Astrocyte (in vitro differentiated cells and primary cell): ENCODE measurements at regions not wholly inside any gene's neighbourhood (a gene's known extent, or its start where the extent isn't known, plus 50 kb on each side); places are given as distances from the start of the nearest gene placed in this dataset.

Experiments
- DNase-seq: peaks from one replicate; pipeline ENCODE4 v3.0.0-alpha.2; 2010; ENCODE audit warnings: low read depth
- FAIRE-seq: peaks from 2 replicates; lab custom pipeline; 2011; peaks lifted over from hg19 to GRCh38; lab: Jason Lieb, UNC
- H2AFZ ChIP-seq: 2 replicates; pipeline ENCODE4 v1.6.0; 2012; ENCODE audit warnings: low read depth, low read length, inconsistent platforms
- H3K27ac ChIP-seq: 2 replicates; pipeline ENCODE4 v1.5.1; 2011; ENCODE audit warnings: low read depth, low read length, inconsistent platforms
- H3K27me3 ChIP-seq: 2 replicates; pipeline ENCODE4 v1.6.0; 2011; ENCODE audit warnings: low read length, inconsistent platforms; ENCODE audit not compliant: insufficient read depth
- H3K36me3 ChIP-seq: 2 replicates; pipeline ENCODE4 v1.5.1; 2011; ENCODE audit warnings: low read length, inconsistent platforms; ENCODE audit not compliant: insufficient read depth
- H3K4me1 ChIP-seq: 2 replicates; pipeline ENCODE4 v1.5.1; 2011; ENCODE audit warnings: low read length, inconsistent platforms; ENCODE audit not compliant: insufficient read depth
- H3K4me2 ChIP-seq: 2 replicates; pipeline ENCODE4 v1.6.0; 2012; ENCODE audit warnings: low read length, inconsistent platforms
- H3K4me3 ChIP-seq: 2 replicates; pipeline ENCODE4 v1.5.1; 2011; ENCODE audit warnings: low read depth, mild to moderate bottlenecking, low read length, inconsistent platforms; ENCODE audit not compliant: insufficient read depth
- H3K79me2 ChIP-seq: 2 replicates; pipeline ENCODE4 v1.6.0; 2012; ENCODE audit warnings: mild to moderate bottlenecking, low read length, inconsistent platforms; ENCODE audit not compliant: insufficient read depth
- H3K9ac ChIP-seq: 2 replicates; pipeline ENCODE4 v1.6.0; 2012; ENCODE audit warnings: mild to moderate bottlenecking, low read length, inconsistent platforms
- H3K9me3 ChIP-seq: 2 replicates; pipeline ENCODE4 v1.5.1; 2012; ENCODE audit warnings: low read depth, mild to moderate bottlenecking, low read length, inconsistent platforms; ENCODE audit not compliant: insufficient read depth
- H4K20me1 ChIP-seq: 2 replicates; pipeline ENCODE4 v1.6.0; 2012; ENCODE audit warnings: low read length, inconsistent platforms; ENCODE audit not compliant: insufficient read depth
- H3K27ac Mint-ChIP-seq: one replicate; pipeline ENCODE4 v1.8.0; 2021; ENCODE audit warnings: mild to moderate bottlenecking, mixed read lengths; ENCODE audit not compliant: unreplicated experiment
- H3K27me3 Mint-ChIP-seq: one replicate; pipeline ENCODE4 v1.8.0; 2021; ENCODE audit warnings: low read depth, mixed read lengths; ENCODE audit not compliant: unreplicated experiment
- H3K36me3 Mint-ChIP-seq: one replicate; pipeline ENCODE4 v1.8.0; 2021; ENCODE audit warnings: low read depth, mixed read lengths; ENCODE audit not compliant: unreplicated experiment
- H3K4me1 Mint-ChIP-seq: one replicate; pipeline ENCODE4 v1.8.0; 2021; ENCODE audit warnings: low read depth, mixed read lengths; ENCODE audit not compliant: unreplicated experiment
- H3K4me3 Mint-ChIP-seq: one replicate; pipeline ENCODE4 v1.8.0; 2021; ENCODE audit warnings: mild to moderate bottlenecking, moderate library complexity, mixed read lengths; ENCODE audit not compliant: unreplicated experiment
- H3K9me3 Mint-ChIP-seq: one replicate; pipeline ENCODE4 v1.8.0; 2021; ENCODE audit warnings: mild to moderate bottlenecking, mixed read lengths; ENCODE audit not compliant: unreplicated experiment
- CTCF ChIP-seq: IDR thresholded peaks from 2 replicates; pipeline ENCODE4 v1.5.1; 2011; ENCODE audit warnings: low read depth, mild to moderate bottlenecking, inconsistent platforms, low read length, moderate library complexity; ENCODE audit not compliant: insufficient read depth
- EZH2 ChIP-seq: IDR thresholded peaks from 2 replicates; pipeline ENCODE4 v1.6.1; 2012; ENCODE audit warnings: mild to moderate bottlenecking, low read length, inconsistent platforms; ENCODE audit not compliant: insufficient read depth

DNA sequence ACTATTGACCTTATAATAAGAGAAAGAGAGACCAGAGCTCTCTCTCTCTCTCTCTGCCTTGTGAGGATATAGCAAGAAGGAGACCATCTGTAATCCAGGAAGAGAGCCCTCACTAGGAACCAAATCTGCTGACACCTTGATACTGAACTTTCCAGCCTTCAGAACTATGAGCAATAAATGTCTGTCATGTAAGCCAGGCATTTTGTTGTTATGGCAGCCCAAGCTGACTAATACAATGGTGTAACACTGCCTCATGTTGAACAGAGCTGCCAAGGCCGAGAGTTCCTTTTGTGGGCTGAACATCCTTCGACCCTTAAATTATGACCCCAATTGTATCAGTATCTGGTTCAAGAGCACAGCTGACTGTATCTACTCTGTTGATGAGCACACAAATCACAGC, 108.0 kb downstream of the LRRC30 start:
- peaks cover 11% of the 10 kb centered on the region for H3K27me3 Mint-ChIP-seq
- no peaks in the 10 kb centered on the region for H3K4me1 Mint-ChIP-seq
- Histone ChIP-seq H3K36me3 (no peaks in the 10 kb centered on the region), H3K27ac (no peak overlapping the region), H3K4me1 (no peaks in the 10 kb centered on the region), H3K79me2 (no peaks in the 10 kb centered on the region), H3K9ac (no peak overlapping the region), H3K27me3 (no peaks in the 10 kb centered on the region), H4K20me1 (no peaks in the 10 kb centered on the region), H3K9me3 (no peaks in the 10 kb centered on the region), H3K4me2 (no peak overlapping the region), H2AFZ (no peak overlapping the region), H3K4me3 (no peak overlapping the region)
- no peak for TF ChIP-seq EZH2
- TF ChIP-seq CTCF = no peak
- H3K4me3 Mint-ChIP-seq = no peak overlapping the region
- H3K27ac Mint-ChIP-seq = peak overlapping the region; percentile 66
- H3K36me3 Mint-ChIP-seq = no peaks in the 10 kb centered on the region
- FAIRE-seq = no peak
- DNase-seq = no peak
- no peaks in the 10 kb centered on the region for H3K9me3 Mint-ChIP-seq

DNA sequence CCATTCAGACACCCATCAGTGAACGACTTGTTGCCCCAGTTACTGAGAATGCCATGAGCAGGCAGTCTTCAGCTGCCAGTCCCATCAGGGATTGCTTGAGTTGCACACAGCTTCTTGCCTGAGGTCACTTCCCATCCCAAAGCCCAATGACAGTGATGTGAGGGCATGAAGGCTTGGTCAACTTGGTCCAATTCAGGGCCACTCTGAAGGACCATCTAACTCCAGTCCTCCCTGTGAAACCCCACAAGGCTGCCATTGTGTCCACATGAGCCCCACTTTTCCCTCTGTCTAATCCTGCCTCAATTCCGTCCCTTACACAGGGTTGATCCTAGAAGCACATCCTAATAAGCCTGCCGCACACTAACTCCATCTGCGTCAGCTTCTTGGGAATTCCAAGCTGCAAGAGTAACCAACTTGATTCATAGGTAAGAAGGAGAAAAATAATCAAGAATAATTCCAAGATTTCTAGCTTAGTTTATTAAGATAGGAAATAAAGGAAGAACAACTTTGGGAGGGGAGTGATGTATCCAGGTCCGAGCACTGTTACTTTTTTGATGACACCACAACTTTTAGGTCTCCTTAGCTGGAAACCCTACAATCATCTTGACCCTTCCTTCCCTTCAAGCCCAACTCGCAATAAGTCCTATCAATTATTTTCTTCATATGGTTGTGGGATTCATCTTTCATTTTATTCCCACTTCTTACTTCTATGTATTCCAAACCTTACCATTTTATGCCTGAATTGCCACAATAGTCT, 110.9 kb downstream of the LRRC30 start:
- FAIRE-seq = no peak
- no peaks in the 10 kb centered on the region for H3K9me3 ChIP-seq
- H3K27ac ChIP-seq = no peak overlapping the region
- H3K79me2 ChIP-seq = no peaks in the 10 kb centered on the region
- H3K9me3 Mint-ChIP-seq = no peaks in the 10 kb centered on the region
- H3K4me1 ChIP-seq = no peaks in the 10 kb centered on the region
- no peak overlapping the region for H3K4me3 ChIP-seq
- H3K27ac Mint-ChIP-seq = no peak overlapping the region
- no peaks in the 10 kb centered on the region for H3K36me3 Mint-ChIP-seq
- no peaks in the 10 kb centered on the region for H3K27me3 ChIP-seq
- TF ChIP-seq EZH2 (no peak), CTCF (no peak)
- no peaks in the 10 kb centered on the region for H3K36me3 ChIP-seq
- H3K27me3 Mint-ChIP-seq = peaks cover 11% of the 10 kb centered on the region
- DNase-seq = no peak
- no peak overlapping the region for H3K4me2 ChIP-seq
- H3K4me1 Mint-ChIP-seq = no peaks in the 10 kb centered on the region
- H4K20me1 ChIP-seq = no peaks in the 10 kb centered on the region
- H2AFZ ChIP-seq = no peak overlapping the region
- H3K4me3 Mint-ChIP-seq = no peak overlapping the region
- no peak overlapping the region for H3K9ac ChIP-seq

GRCh38 chr18:7349181-7349837, 118.4 kb downstream of the LRRC30 start:
- Mint-ChIP-seq H3K27ac (no peak overlapping the region), H3K9me3 (peaks cover 3% of the 10 kb centered on the region), H3K4me1 (no peaks in the 10 kb centered on the region), H3K27me3 (no peaks in the 10 kb centered on the region), H3K36me3 (no peaks in the 10 kb centered on the region), H3K4me3 (no peak overlapping the region)
- Histone ChIP-seq H3K4me1 (no peaks in the 10 kb centered on the region), H4K20me1 (no peaks in the 10 kb centered on the region), H3K9ac (no peak overlapping the region), H3K79me2 (no peaks in the 10 kb centered on the region), H3K4me3 (no peak overlapping the region), H2AFZ (no peak overlapping the region), H3K4me2 (no peak overlapping the region), H3K27me3 (no peaks in the 10 kb centered on the region), H3K36me3 (no peaks in the 10 kb centered on the region), H3K9me3 (no peaks in the 10 kb centered on the region), H3K27ac (no peak overlapping the region)
- TF ChIP-seq EZH2 (no peak), CTCF (no peak)
- FAIRE-seq (no peak), DNase-seq (no peak)
